Gastrocnemius medialis (tissue), 4 donors: ENCODE measurements at regions not wholly inside any gene's neighbourhood (a gene's known extent, or its start where the extent isn't known, plus 50 kb on each side); places are given as distances from the start of the nearest gene placed in this dataset.

Experiments used
- ATAC-seq, 2 donors: fragments of 150-250 bp; one replicate each; pipeline ENCODE4 v1.9.1; 2016
- DNase-seq, 2 donors: peaks; one replicate each; pipeline ENCODE4 v3.0.0-alpha.2; 2019
- H3K27ac ChIP-seq, 4 donors: fragments of 200-600 bp; sonication (generic); 1 replicate in 1 of 4; 2 replicates in 3 of 4; pipeline ENCODE4 v1.5.1; 2016 to 2018; ENCODE audit warnings: mild to moderate bottlenecking in 2 of 4, moderate library complexity in 1 of 4
- H3K27me3 ChIP-seq, 3 donors: fragments of 200-600 bp; sonication (generic) in 2 of 3; 1 replicate in 1 of 3; 2 replicates in 2 of 3; pipeline versions ENCODE4 v1.5.1 to v1.6.0; 2016 to 2019; ENCODE audit warnings: mild to moderate bottlenecking in 1 of 3, moderate library complexity in 1 of 3
- H3K36me3 ChIP-seq, 2 donors: fragments of 200-600 bp; sonication (generic) in 1 of 2; one replicate each; pipeline ENCODE4 v1.5.1; 2017 to 2018
- H3K4me1 ChIP-seq, 2 donors: fragments of 200-600 bp; sonication (generic) in 1 of 2; one replicate each; pipeline ENCODE4 v1.5.1; 2016 to 2017; ENCODE audit warnings: mild to moderate bottlenecking in 2 of 2
- H3K4me3 ChIP-seq, 4 donors: fragments of 200-600 bp; sonication (generic) in 3 of 4; 1 replicate in 1 of 4; 2 replicates in 3 of 4; pipeline ENCODE4 v1.5.1; 2016 to 2019; ENCODE audit warnings: mild to moderate bottlenecking in 2 of 4
- H3K9me3 ChIP-seq, 3 donors: fragments of 200-600 bp; sonication (generic) in 2 of 3; 1 replicate in 1 of 3; 2 replicates in 2 of 3; pipeline ENCODE4 v1.5.1; 2016 to 2019
- CTCF ChIP-seq, 5 experiments: fragments of 450-650 bp in 3 of 5; fragments of 200-600 bp in 2 of 5; sonication (generic) in 2 of 5; IDR thresholded peaks in 4 of 5; conservative IDR thresholded peaks in 1 of 5; 1 replicate in 4 of 5; 2 replicates in 1 of 5; pipeline ENCODE4 v1.5.1; 2016 to 2019; ENCODE audit warnings: antibody characterized with exemption in 5 of 5, mild to moderate bottlenecking in 3 of 5, moderate library complexity in 3 of 5
- POLR2A ChIP-seq, 2 donors: fragments of 450-650 bp; IDR thresholded peaks; one replicate each; pipeline ENCODE4 v1.6.1; 2017; ENCODE audit warnings: antibody characterized with exemption in 2 of 2, mild to moderate bottlenecking in 2 of 2, moderate library complexity in 2 of 2
- in situ Hi-C, 4 donors: fragments of 200-750 bp; cut with MboI; loops; one replicate each; pipeline versions ENCODE4 v1.15.0 to v1.8.0; 2017; ENCODE audit warnings: low sequenced_read_pairs in 4 of 4
- intact Hi-C: fragments of 100-400 bp; cut with DNase I; formaldehyde crosslinking; loops from one replicate; pipeline ENCODE4 v1.15.1; 2023; ENCODE audit warnings: low total_unique reads

- no peaks in the 10 kb centered on the region for H3K4me1 ChIP-seq
- TF ChIP-seq CTCF (IDR thresholded peaks at IDR 0.05 in 4 of 5, conservative IDR thresholded peaks at IDR 0.05 in 1 of 5), result no peak
- TF ChIP-seq POLR2A (IDR thresholded peaks at IDR 0.05), result no peak
- in situ Hi-C loops (no loop called here), intact Hi-C loops (no loop called here)
- H3K27me3 ChIP-seq, result no peaks in the 10 kb centered on the region
- no peaks in the 10 kb centered on the region for H3K9me3 ChIP-seq
- ATAC-seq (no peak), DNase-seq (no peak)
- H3K27ac ChIP-seq, result no peak overlapping the region
- no peak overlapping the region for H3K4me3 ChIP-seq
- H3K36me3 ChIP-seq, result no peaks in the 10 kb centered on the region
These were observed 274.3 kb upstream of the CAMK1G start for GRCh38 chr1:209309198-209309597.

- no peak overlapping the region for H3K4me3 ChIP-seq
- no peak for TF ChIP-seq CTCF (IDR thresholded peaks at IDR 0.05 in 4 of 5, conservative IDR thresholded peaks at IDR 0.05 in 1 of 5)
- TF ChIP-seq POLR2A (IDR thresholded peaks at IDR 0.05), result no peak
- no peaks in the 10 kb centered on the region for H3K36me3 ChIP-seq
- intact Hi-C loops (no loop called here), in situ Hi-C loops (no loop called here)
- no peaks in the 10 kb centered on the region for H3K27me3 ChIP-seq
- H3K4me1 ChIP-seq, result no peaks in the 10 kb centered on the region
- H3K9me3 ChIP-seq, result no peaks in the 10 kb centered on the region
- ATAC-seq (no peak), DNase-seq (no peak)
- H3K27ac ChIP-seq, result no peak overlapping the region
These were observed 271.7 kb upstream of the CAMK1G start for GRCh38 chr1:209311770-209312169.

GRCh38 chr1:209316929-209317328, 266.6 kb upstream of the CAMK1G start:
- Histone ChIP-seq H3K36me3 (no peaks in the 10 kb centered on the region), H3K9me3 (no peaks in the 10 kb centered on the region), H3K4me3 (no peak overlapping the region), H3K27me3 (no peaks in the 10 kb centered on the region), H3K27ac (no peak overlapping the region), H3K4me1 (no peaks in the 10 kb centered on the region)
- in situ Hi-C loops, result no loop called here
- DNase-seq (no peak), ATAC-seq (no peak)
- TF ChIP-seq POLR2A (IDR thresholded peaks at IDR 0.05), result no peak
- TF ChIP-seq CTCF (IDR thresholded peaks at IDR 0.05 in 4 of 5, conservative IDR thresholded peaks at IDR 0.05 in 1 of 5), result no peak
- intact Hi-C loops, result no loop called here

GRCh38 chr1:209318181-209319056, 265.1 kb upstream of the CAMK1G start:
- TF ChIP-seq CTCF (IDR thresholded peaks at IDR 0.05 in 4 of 5, conservative IDR thresholded peaks at IDR 0.05 in 1 of 5) (no peak), POLR2A (IDR thresholded peaks at IDR 0.05) (no peak)
- Histone ChIP-seq H3K27me3 (no peaks in the 10 kb centered on the region), H3K9me3 (no peaks in the 10 kb centered on the region), H3K36me3 (no peaks in the 10 kb centered on the region), H3K4me1 (no peaks in the 10 kb centered on the region), H3K27ac (no peak overlapping the region), H3K4me3 (no peak overlapping the region)
- intact Hi-C loops (no loop called here), in situ Hi-C loops (no loop called here)
- DNase-seq (no peak), ATAC-seq (no peak)
